HCT116 (cell line): ENCODE measurements at regions not wholly inside any gene's neighbourhood (a gene's known extent, or its start where the extent isn't known, plus 50 kb on each side); places are given as distances from the start of the nearest gene placed in this dataset.

Experiments
- ATAC-seq: fragments of 200-7000 bp; cut with Tn5 transposase; 2 replicates; pipeline ENCODE4 v1.9.1; 2020; ENCODE audit warnings: mild to moderate bottlenecking, moderate library complexity
- BruUV-seq: library from RNA; stranded (reverse); fragments of 400-500 nt; replicated peaks from 2 replicates; lab custom pipeline; 2021; lab: Mats Ljungman, UMichigan
- CTCF ChIA-PET: fragments of 300-600 bp; sonication (Branson Sonifier 250); formaldehyde crosslinking; loops from one replicate; lab custom pipeline; 2021; ENCODE audit warnings: antibody characterized with exemption; lab: Charles Lee
- POLR2A ChIA-PET: fragments of 300-600, 350-600 bp; sonication (Branson Sonifier 250); formaldehyde crosslinking; loops from one replicate; lab custom pipeline; 2021; ENCODE audit warnings: antibody characterized with exemption; lab: Charles Lee
- RAD21 ChIA-PET, 2 experiments: fragments of 300-600 bp; sonication (Branson Sonifier 250); formaldehyde crosslinking; loops; one replicate each; lab custom pipeline; 2023; ENCODE audit warnings: low total read pairs in 2 of 2; ENCODE audit not compliant: uncharacterized antibody in 2 of 2, unreplicated experiment in 2 of 2, low non-redundant PET in 1 of 2; lab: Charles Lee
- DNase-seq: peaks from one replicate; pipeline ENCODE4 v3.0.0-alpha.2; 2010; ENCODE audit warnings: low read depth, low spot score
- H2AFZ ChIP-seq: fragments of 200-600 bp; shearing (Covaris generic), sonication (generic); 2 replicates; pipeline ENCODE4 v1.6.1; 2017; ENCODE audit warnings: low read depth, mixed run types, mixed read lengths, antibody characterized with exemption, low read length; ENCODE audit not compliant: poor library complexity, severe bottlenecking
- H3K27ac ChIP-seq: 2 replicates; pipeline ENCODE4 v1.5.1; 2012; ENCODE audit warnings: low read depth, low read length
- H3K27me3 ChIP-seq: fragments of 200-600 bp; sonication (generic); 2 replicates; pipeline ENCODE4 v1.6.1; 2016; ENCODE audit warnings: mixed run types, low read length, mixed read lengths; ENCODE audit not compliant: insufficient read depth
- H3K36me3 ChIP-seq, 2 experiments: fragments of 200-500 bp in 1 of 2; fragments of 200-600 bp in 1 of 2; sonication (Bioruptor generic) in 1 of 2; sonication (generic) in 1 of 2; 2 replicates each; pipeline versions ENCODE4 v1.5.1 to v1.6.1; 2014 to 2016; ENCODE audit warnings: low read length in 2 of 2, inconsistent platforms in 1 of 2, mixed read lengths in 1 of 2, mixed run types in 1 of 2; ENCODE audit not compliant: insufficient read depth in 2 of 2, control insufficient read depth in 1 of 2
- H3K4me1 ChIP-seq, 2 experiments: fragments of 200-600 bp in 1 of 2; sonication (generic) in 1 of 2; 2 replicates each; pipeline versions ENCODE4 v1.5.1 to v1.6.1; 2012 to 2017; ENCODE audit warnings: low read length in 2 of 2, inconsistent platforms in 1 of 2, mild to moderate bottlenecking in 1 of 2, mixed read lengths in 1 of 2, mixed run types in 1 of 2, moderate library complexity in 1 of 2; ENCODE audit not compliant: insufficient read depth in 2 of 2, control insufficient read depth in 1 of 2
- H3K4me2 ChIP-seq: fragments of 200-600 bp; sonication (generic); 2 replicates; pipeline ENCODE4 v1.6.1; 2017; ENCODE audit warnings: mixed run types, low read length, mixed read lengths
- H3K4me3 ChIP-seq, 2 experiments: fragments of 200-600 bp in 1 of 2; sonication (generic) in 1 of 2; replicated peaks in 1 of 2; 2 replicates each; pipeline ENCODE4 v1.5.1; 2011 to 2016; ENCODE audit warnings: low read length in 2 of 2, control low read depth in 1 of 2, low read depth in 1 of 2, mild to moderate bottlenecking in 1 of 2, mixed read lengths in 1 of 2, mixed run types in 1 of 2
- H3K79me2 ChIP-seq: fragments of 200-600 bp; sonication (generic); 2 replicates; pipeline ENCODE4 v1.6.1; 2017; ENCODE audit warnings: mild to moderate bottlenecking, mixed run types, low read length, moderate library complexity, mixed read lengths; ENCODE audit not compliant: insufficient read depth
- H3K9ac ChIP-seq: fragments of 200-600 bp; sonication (generic); 2 replicates; pipeline ENCODE4 v1.6.1; 2016; ENCODE audit warnings: low read length, mixed read lengths
- H3K9me2 ChIP-seq: fragments of 200-600 bp; sonication (generic), shearing (Covaris generic); 2 replicates; pipeline ENCODE4 v1.6.1; 2017; ENCODE audit warnings: mixed run types, mild to moderate bottlenecking, moderate library complexity; ENCODE audit not compliant: insufficient read depth
- H3K9me3 ChIP-seq, 2 experiments: fragments of 200-500 bp in 1 of 2; fragments of 200-600 bp in 1 of 2; sonication (Bioruptor generic) in 1 of 2; sonication (generic) in 1 of 2; 2 replicates each; pipeline ENCODE4 v1.6.1; 2014 to 2017; ENCODE audit warnings: low read length in 2 of 2, mixed read lengths in 2 of 2, inconsistent platforms in 1 of 2, low read depth in 1 of 2, mild to moderate bottlenecking in 1 of 2, mixed run types in 1 of 2, moderate library complexity in 1 of 2; ENCODE audit not compliant: control insufficient read depth in 1 of 2, insufficient read depth in 1 of 2
- H4K20me1 ChIP-seq: fragments of 200-600 bp; sonication (generic), shearing (Covaris generic); 2 replicates; pipeline ENCODE4 v1.6.1; 2017; ENCODE audit warnings: mixed run types, mild to moderate bottlenecking, moderate library complexity; ENCODE audit not compliant: insufficient read depth
- CBX3 ChIP-seq: IDR thresholded peaks from 2 replicates; pipeline ENCODE4 v1.6.1; 2012; ENCODE audit warnings: low read depth
- EGR1 ChIP-seq: IDR thresholded peaks from 2 replicates; pipeline ENCODE4 v1.6.1; 2012; ENCODE audit warnings: low read depth
- ELF1 ChIP-seq: IDR thresholded peaks from 2 replicates; pipeline ENCODE4 v1.6.1; 2012; ENCODE audit warnings: low read depth, borderline replicate concordance
- EZH2 ChIP-seq: fragments of 200-600 bp; sonication (generic); IDR thresholded peaks from 2 replicates; pipeline ENCODE4 v1.6.1; 2017; ENCODE audit warnings: antibody characterized with exemption, mixed run types
- EZH2phosphoT487 ChIP-seq: fragments of 200-600 bp; IDR thresholded peaks from 2 replicates; pipeline ENCODE4 v1.6.1; 2018; ENCODE audit warnings: antibody characterized with exemption, borderline replicate concordance
- FOSL1 ChIP-seq: IDR thresholded peaks from 2 replicates; pipeline ENCODE4 v1.6.1; 2012; ENCODE audit warnings: low read depth
- JUND ChIP-seq: IDR thresholded peaks from 2 replicates; pipeline ENCODE4 v1.6.1; 2012
- POLR2AphosphoS5 ChIP-seq: IDR thresholded peaks from 2 replicates; pipeline ENCODE4 v1.6.1; 2011; ENCODE audit warnings: mild to moderate bottlenecking, low read depth, low read length, moderate library complexity
- RAD21 ChIP-seq: IDR thresholded peaks from 2 replicates; pipeline ENCODE4 v1.6.1; 2012; ENCODE audit warnings: low read depth, mild to moderate bottlenecking
- SIN3A ChIP-seq: IDR thresholded peaks from 2 replicates; pipeline ENCODE4 v1.6.1; 2012; ENCODE audit warnings: low read depth
- SP1 ChIP-seq: IDR thresholded peaks from 2 replicates; pipeline ENCODE4 v1.6.1; 2012; ENCODE audit warnings: low read depth
- SRF ChIP-seq: IDR thresholded peaks from 2 replicates; pipeline ENCODE4 v1.6.1; 2012; ENCODE audit warnings: low read depth
- TCF7L2 ChIP-seq: IDR thresholded peaks from 2 replicates; pipeline ENCODE4 v1.7.0; 2011; ENCODE audit warnings: borderline replicate concordance, inconsistent platforms; ENCODE audit not compliant: insufficient read depth, insufficient read length; ENCODE audit errors: extremely low read depth
- YY1 ChIP-seq: IDR thresholded peaks from 2 replicates; pipeline ENCODE4 v1.6.1; 2011; ENCODE audit warnings: low read length, low read depth, moderate library complexity, mild to moderate bottlenecking; ENCODE audit not compliant: insufficient replicate concordance; ENCODE audit errors: extremely low read depth
- ZFX ChIP-seq: fragments of 450-650 bp; IDR thresholded peaks from 2 replicates; pipeline ENCODE4 v1.6.1; 2017
- ZNF274 ChIP-seq: fragments of 200-500 bp; sonication (Bioruptor generic); IDR thresholded peaks from 2 replicates; pipeline ENCODE4 v1.6.1; 2014; ENCODE audit warnings: mild to moderate bottlenecking, low read depth, low read length, inconsistent platforms
- intact Hi-C: fragments of 100-400 bp; cut with micrococcal nuclease; formaldehyde crosslinking; loops from 2 replicates; pipeline ENCODE4 v1.10.0; 2022
- TF ChIP-seq, protein P1 (sequence below): IDR thresholded peaks from 2 replicates; pipeline ENCODE4 v1.6.1; 2011; ENCODE audit warnings: mild to moderate bottlenecking, low read length, moderate library complexity; ENCODE audit not compliant: insufficient replicate concordance; ENCODE audit errors: extremely low read depth
- TF ChIP-seq, protein P2 (sequence below), 3 experiments: fragments of 200-600 bp in 1 of 3; sonication (generic) in 1 of 3; IDR thresholded peaks in 2 of 3; conservative IDR thresholded peaks in 1 of 3; 2 replicates each; pipeline ENCODE4 v1.5.1; 2012 to 2017; ENCODE audit warnings: low read depth in 2 of 3, low read length in 2 of 3, antibody characterized with exemption in 1 of 3, borderline replicate concordance in 1 of 3, control low read depth in 1 of 3, mild to moderate bottlenecking in 1 of 3, mixed read lengths in 1 of 3, mixed run types in 1 of 3, moderate library complexity in 1 of 3; ENCODE audit not compliant: insufficient read depth in 1 of 3
- TF ChIP-seq, protein P3 (sequence below): IDR thresholded peaks from 2 replicates; pipeline ENCODE4 v1.6.1; 2012; ENCODE audit warnings: low read depth

DNA sequence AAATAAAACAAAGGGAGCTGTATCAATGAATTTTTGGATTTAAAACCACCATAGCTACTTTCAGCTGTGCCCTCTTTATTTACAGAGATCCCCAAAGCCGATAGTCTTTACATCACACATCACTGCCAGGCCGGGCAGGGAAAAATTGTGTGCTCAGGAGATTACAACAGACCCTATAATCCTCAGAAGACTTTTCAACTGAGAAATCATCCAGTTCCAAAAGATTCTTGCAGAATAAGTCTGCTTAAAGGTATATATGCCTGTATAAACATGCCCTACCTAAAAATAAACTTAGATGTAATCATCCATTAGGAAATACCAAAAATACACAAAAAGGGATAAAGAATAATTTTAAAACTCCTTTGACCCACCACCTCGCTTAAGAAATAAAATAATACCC, 70.1 kb upstream of the MAP1LC3B2 start:
- BruUV-seq: no TSS peak
- Histone ChIP-seq H3K9me3 (peaks cover 0 to 7% of the 10 kb centered on the region in 2 experiments; a peak in 1 of 4 replicates), H3K27ac (no peak overlapping the region), H3K9me2 (no peaks in the 10 kb centered on the region), H3K4me1 (peaks cover 21 to 33% of the 10 kb centered on the region in 2 experiments), H3K4me3 (no peak overlapping the region), H3K36me3 (peaks cover 0 to 18% of the 10 kb centered on the region in 2 experiments; a peak in 1 of 4 replicates), H3K4me2 (no peak overlapping the region), H2AFZ (no peak overlapping the region), H3K9ac (no peak overlapping the region), H3K27me3 (no peaks in the 10 kb centered on the region), H3K79me2 (peaks cover 26% of the 10 kb centered on the region), H4K20me1 (no peaks in the 10 kb centered on the region)
- POLR2A ChIA-PET: no interaction called here
- intact Hi-C loops: no loop called here
- no peak for DNase-seq
- no peak for ATAC-seq
- CTCF ChIA-PET: no interaction called here
- RAD21 ChIA-PET: no interaction called here
- TF ChIP-seq SIN3A (no peak), EGR1 (no peak), YY1 (no peak), EZH2phosphoT487 (no peak), ZFX (no peak), FOSL1 (no peak), ZNF274 (no peak), ELF1 (no peak), CBX3 (no peak), SRF (no peak), JUND (no peak), POLR2AphosphoS5 (no peak), RAD21 (no peak), SP1 (no peak), TCF7L2 (no peak), EZH2 (no peak)
- TF ChIP-seq, protein P1, sequence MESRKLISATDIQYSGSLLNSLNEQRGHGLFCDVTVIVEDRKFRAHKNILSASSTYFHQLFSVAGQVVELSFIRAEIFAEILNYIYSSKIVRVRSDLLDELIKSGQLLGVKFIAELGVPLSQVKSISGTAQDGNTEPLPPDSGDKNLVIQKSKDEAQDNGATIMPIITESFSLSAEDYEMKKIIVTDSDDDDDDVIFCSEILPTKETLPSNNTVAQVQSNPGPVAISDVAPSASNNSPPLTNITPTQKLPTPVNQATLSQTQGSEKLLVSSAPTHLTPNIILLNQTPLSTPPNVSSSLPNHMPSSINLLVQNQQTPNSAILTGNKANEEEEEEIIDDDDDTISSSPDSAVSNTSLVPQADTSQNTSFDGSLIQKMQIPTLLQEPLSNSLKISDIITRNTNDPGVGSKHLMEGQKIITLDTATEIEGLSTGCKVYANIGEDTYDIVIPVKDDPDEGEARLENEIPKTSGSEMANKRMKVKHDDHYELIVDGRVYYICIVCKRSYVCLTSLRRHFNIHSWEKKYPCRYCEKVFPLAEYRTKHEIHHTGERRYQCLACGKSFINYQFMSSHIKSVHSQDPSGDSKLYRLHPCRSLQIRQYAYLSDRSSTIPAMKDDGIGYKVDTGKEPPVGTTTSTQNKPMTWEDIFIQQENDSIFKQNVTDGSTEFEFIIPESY: no peak
- TF ChIP-seq, protein P2, sequence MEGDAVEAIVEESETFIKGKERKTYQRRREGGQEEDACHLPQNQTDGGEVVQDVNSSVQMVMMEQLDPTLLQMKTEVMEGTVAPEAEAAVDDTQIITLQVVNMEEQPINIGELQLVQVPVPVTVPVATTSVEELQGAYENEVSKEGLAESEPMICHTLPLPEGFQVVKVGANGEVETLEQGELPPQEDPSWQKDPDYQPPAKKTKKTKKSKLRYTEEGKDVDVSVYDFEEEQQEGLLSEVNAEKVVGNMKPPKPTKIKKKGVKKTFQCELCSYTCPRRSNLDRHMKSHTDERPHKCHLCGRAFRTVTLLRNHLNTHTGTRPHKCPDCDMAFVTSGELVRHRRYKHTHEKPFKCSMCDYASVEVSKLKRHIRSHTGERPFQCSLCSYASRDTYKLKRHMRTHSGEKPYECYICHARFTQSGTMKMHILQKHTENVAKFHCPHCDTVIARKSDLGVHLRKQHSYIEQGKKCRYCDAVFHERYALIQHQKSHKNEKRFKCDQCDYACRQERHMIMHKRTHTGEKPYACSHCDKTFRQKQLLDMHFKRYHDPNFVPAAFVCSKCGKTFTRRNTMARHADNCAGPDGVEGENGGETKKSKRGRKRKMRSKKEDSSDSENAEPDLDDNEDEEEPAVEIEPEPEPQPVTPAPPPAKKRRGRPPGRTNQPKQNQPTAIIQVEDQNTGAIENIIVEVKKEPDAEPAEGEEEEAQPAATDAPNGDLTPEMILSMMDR (IDR thresholded peaks at IDR 0.05 in 2 of 3, conservative IDR thresholded peaks at IDR 0.05 in 1 of 3; ENCODE audit: borderline replicate concordance in 1 of 3, insufficient read depth in 1 of 3, low read depth in 2 of 3, low read length in 2 of 3): no peak
- TF ChIP-seq, protein P3, sequence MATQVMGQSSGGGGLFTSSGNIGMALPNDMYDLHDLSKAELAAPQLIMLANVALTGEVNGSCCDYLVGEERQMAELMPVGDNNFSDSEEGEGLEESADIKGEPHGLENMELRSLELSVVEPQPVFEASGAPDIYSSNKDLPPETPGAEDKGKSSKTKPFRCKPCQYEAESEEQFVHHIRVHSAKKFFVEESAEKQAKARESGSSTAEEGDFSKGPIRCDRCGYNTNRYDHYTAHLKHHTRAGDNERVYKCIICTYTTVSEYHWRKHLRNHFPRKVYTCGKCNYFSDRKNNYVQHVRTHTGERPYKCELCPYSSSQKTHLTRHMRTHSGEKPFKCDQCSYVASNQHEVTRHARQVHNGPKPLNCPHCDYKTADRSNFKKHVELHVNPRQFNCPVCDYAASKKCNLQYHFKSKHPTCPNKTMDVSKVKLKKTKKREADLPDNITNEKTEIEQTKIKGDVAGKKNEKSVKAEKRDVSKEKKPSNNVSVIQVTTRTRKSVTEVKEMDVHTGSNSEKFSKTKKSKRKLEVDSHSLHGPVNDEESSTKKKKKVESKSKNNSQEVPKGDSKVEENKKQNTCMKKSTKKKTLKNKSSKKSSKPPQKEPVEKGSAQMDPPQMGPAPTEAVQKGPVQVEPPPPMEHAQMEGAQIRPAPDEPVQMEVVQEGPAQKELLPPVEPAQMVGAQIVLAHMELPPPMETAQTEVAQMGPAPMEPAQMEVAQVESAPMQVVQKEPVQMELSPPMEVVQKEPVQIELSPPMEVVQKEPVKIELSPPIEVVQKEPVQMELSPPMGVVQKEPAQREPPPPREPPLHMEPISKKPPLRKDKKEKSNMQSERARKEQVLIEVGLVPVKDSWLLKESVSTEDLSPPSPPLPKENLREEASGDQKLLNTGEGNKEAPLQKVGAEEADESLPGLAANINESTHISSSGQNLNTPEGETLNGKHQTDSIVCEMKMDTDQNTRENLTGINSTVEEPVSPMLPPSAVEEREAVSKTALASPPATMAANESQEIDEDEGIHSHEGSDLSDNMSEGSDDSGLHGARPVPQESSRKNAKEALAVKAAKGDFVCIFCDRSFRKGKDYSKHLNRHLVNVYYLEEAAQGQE: no peak
